Fibroblast of villous mesenchyme (primary cell): ENCODE measurements at regions not wholly inside any gene's neighbourhood (a gene's known extent, or its start where the extent isn't known, plus 50 kb on each side); places are given as distances from the start of the nearest gene placed in this dataset. TPM values are rescaled to one million over a fixed set of nuclear protein-coding genes. Genes with fewer than 3 reads are reported as not detected.

ENCODE experiments used
- DNase-seq: peaks from one replicate; pipeline ENCODE4 v3.0.0-alpha.2; 2010; ENCODE audit warnings: low read depth
- H3K4me3 ChIP-seq: 2 replicates; pipeline ENCODE4 v1.5.1; 2011; ENCODE audit warnings: low read depth, mild to moderate bottlenecking, low read length
- small RNA-seq: library from RNA; depleted of rRNA; stranded (forward); fragments of <200 nt; gene quantifications from one replicate; pipeline ENCODE3, GENCODE V24; 2012
- TF ChIP-seq, protein P1 (sequence below): IDR thresholded peaks from 2 replicates; pipeline ENCODE4 v1.5.1; 2012; ENCODE audit warnings: low read depth, mild to moderate bottlenecking, low read length; ENCODE audit not compliant: insufficient read depth

DNA sequence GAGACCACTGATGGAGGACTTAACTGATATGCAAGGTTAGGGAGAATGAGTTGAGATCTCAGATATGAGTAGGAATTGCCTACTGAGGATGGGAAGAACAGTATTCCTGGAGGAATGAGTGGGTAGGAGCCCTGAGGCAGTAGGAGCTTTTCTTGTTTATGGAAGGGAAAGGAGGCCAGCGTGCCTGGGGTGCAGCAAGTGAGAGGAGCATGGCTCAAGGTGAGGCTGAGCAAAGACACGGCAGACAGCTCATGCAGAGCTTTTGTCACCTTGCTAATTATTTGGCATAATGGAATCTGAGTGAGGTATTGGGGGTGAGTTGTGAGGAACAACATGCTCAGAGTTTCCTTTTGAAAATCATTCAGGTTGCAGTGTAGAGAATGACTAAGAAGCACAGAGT, 65.3 kb upstream of the IBSP start:
- TF ChIP-seq, protein P1, sequence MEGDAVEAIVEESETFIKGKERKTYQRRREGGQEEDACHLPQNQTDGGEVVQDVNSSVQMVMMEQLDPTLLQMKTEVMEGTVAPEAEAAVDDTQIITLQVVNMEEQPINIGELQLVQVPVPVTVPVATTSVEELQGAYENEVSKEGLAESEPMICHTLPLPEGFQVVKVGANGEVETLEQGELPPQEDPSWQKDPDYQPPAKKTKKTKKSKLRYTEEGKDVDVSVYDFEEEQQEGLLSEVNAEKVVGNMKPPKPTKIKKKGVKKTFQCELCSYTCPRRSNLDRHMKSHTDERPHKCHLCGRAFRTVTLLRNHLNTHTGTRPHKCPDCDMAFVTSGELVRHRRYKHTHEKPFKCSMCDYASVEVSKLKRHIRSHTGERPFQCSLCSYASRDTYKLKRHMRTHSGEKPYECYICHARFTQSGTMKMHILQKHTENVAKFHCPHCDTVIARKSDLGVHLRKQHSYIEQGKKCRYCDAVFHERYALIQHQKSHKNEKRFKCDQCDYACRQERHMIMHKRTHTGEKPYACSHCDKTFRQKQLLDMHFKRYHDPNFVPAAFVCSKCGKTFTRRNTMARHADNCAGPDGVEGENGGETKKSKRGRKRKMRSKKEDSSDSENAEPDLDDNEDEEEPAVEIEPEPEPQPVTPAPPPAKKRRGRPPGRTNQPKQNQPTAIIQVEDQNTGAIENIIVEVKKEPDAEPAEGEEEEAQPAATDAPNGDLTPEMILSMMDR = no peak
- no peak overlapping the region for H3K4me3 ChIP-seq
- no peak for DNase-seq

DNA sequence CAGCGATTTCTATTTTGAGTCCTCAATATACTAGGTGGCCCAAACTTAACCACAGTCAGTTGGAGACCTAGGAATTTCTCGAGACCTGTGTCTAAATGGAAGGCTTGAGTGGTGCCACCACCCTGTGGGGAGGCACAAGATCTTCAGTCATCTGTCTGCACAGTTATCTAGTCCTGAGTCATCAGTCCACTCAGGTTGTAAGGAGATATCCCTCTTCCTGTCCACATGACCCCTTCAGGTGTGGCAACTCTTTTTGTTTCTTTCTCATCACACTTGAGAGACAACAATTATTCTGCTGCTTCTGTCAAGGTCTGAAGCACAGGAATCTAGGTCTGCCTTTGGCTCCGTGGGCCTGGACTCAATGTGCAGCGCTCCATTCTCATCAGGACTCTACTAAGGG, 64.4 kb upstream of the IBSP start:
- TF ChIP-seq, protein P1 = no peak
- no peak overlapping the region for H3K4me3 ChIP-seq
- DNase-seq = no peak

DNA sequence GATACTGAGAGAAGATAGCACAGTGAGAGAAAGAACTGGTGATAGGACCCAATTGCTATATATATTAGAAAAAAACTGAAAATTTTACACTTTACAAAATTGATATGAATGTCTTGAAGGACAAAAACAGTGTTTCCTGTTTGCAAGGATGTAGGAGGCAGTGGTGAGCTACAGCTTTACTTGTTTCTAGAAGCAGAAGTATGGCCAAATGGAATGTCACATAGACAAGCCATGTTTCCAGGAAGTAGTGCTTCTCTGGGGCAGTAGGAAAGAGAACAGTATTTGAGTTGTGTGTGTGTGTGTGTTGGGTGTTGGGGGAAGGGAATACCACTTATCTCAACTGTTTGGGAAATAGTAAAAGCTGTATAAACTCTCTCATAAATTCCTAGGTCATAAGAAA, 60.9 kb upstream of the IBSP start:
- TF ChIP-seq, protein P1 = peak; percentile 5

DNA sequence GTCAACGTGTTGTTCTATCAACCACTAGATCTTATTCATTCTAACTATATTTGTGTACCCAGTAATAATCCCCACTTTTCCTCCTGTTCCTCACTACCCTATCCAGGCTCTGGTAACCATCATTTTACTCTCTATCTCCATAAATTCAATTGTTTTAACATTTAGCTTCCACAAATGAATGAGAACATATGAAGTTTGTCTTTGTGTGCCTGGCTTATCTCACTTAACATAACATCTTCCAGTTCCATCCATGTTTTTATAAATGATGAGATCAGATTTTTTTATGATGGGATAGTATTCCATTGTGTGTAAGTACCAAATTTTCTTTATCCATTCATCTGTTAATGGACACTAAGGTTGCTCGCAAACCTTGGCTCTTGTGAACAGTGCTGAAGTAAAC, 59.9 kb upstream of the IBSP start:
- H3K4me3 ChIP-seq = no peak overlapping the region
- TF ChIP-seq, protein P1 = no peak
- DNase-seq = no peak

More for the DNA sequence above, 60.9 kb upstream of the IBSP start:
- no peak for DNase-seq
- no peak overlapping the region for H3K4me3 ChIP-seq

DNA sequence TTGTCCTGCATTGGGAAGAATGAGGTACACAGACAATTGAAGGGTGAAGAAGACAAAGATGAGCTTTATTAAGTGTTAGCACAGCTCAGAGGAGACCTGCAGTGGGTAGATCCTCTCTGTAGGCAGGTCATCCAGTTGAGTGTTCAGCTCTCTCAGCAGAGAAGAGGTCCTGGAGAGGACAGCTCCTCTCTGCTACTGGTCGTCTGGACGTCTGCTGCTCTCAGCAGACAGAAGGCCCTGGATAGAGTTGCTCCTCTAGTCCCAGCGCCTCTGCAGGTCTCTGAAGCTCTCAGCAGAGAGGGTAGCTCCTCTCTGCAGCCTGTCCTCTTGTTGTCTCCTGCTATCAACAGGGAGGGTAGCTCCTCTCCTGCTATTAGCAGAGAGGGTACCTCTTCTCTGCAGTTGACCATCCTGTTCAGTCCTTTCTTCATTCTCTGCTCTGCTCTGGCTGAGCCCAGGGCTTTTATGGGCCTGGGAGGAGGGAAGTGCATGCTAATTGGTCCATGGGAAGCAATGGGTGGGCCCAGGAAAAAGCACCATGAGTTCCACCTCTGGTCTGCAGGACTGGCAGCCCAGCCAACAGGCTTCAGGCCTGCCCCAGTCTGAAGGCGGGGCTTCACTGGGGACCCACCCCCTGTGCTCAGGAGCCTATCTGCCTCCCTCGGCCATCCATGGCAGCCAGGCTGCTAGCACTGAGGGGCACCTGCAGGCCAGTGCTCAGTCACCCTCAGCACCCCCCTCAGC, 54.1 kb upstream of the IBSP start:
- TF ChIP-seq, protein P1 = no peak
- no peak overlapping the region for H3K4me3 ChIP-seq
- no peak for DNase-seq

DNA sequence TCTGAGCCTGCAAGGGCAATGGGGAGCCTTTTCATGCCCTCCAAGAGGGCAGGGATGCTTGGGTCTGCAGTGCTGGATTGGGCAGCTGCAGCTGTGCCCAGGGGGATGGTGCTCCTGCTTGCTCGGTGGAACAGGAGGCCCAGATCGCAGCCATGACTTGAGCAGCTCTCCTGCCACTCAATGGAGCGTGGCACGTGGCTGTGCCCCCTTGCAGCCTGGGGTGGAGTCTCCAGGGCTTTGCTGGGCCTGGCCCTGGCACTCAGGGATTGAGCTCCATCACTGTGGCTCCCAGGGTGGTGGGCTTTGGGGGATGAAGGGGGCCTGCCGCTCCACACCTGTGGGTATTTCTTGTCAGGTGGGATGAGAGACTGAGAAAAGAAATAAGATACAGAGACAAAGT, 53.4 kb upstream of the IBSP start:
- H3K4me3 ChIP-seq = no peak overlapping the region
- TF ChIP-seq, protein P1 = no peak
- no peak for DNase-seq

Small RNA genes in the stretch of these regions (small RNA-seq; reads per million reads assigned to genes)
- gene RF00019 = not detected
